OCI-LY1 (cell line): ENCODE measurements at regions not wholly inside any gene's neighbourhood (a gene's known extent, or its start where the extent isn't known, plus 50 kb on each side); places are given as distances from the start of the nearest gene placed in this dataset.

Experiments
- H2AFZ ChIP-seq: fragments of 200-600 bp; sonication (generic), shearing (Covaris generic); 2 replicates; pipeline ENCODE4 v1.6.0; 2014; ENCODE audit warnings: antibody characterized with exemption, mild to moderate bottlenecking, low read length
- H3F3A ChIP-seq: fragments of 200-600 bp; sonication (generic), shearing (Covaris generic); 2 replicates; pipeline ENCODE4 v1.6.0; 2014; ENCODE audit warnings: mild to moderate bottlenecking, antibody characterized with exemption, low read length, moderate library complexity; ENCODE audit not compliant: insufficient read depth
- H3K27ac ChIP-seq: fragments of 200-600 bp; sonication (generic); 2 replicates; pipeline ENCODE4 v1.5.1; 2014; ENCODE audit warnings: low read length, mixed run types, mild to moderate bottlenecking, low read depth; ENCODE audit not compliant: poor library complexity, severe bottlenecking
- H3K27me3 ChIP-seq: fragments of 200-600 bp; sonication (generic); 2 replicates; pipeline ENCODE4 v1.6.0; 2014; ENCODE audit warnings: antibody characterized with exemption, mild to moderate bottlenecking, low read length, moderate library complexity; ENCODE audit not compliant: insufficient read depth
- H3K36me3 ChIP-seq: fragments of 200-600 bp; sonication (generic); 2 replicates; pipeline ENCODE4 v1.6.1; 2014; ENCODE audit warnings: mild to moderate bottlenecking, antibody characterized with exemption, low read length, moderate library complexity, mixed read lengths; ENCODE audit not compliant: insufficient read depth
- H3K4me1 ChIP-seq: fragments of 200-600 bp; sonication (generic); 2 replicates; pipeline ENCODE4 v1.5.1; 2014; ENCODE audit warnings: mild to moderate bottlenecking, low read length, moderate library complexity; ENCODE audit not compliant: insufficient read depth, severe bottlenecking
- H3K4me2 ChIP-seq: fragments of 200-600 bp; sonication (generic), shearing (Covaris generic); 2 replicates; pipeline ENCODE4 v1.6.1; 2014; ENCODE audit warnings: low read length
- H3K4me3 ChIP-seq: fragments of 200-600 bp; sonication (generic); 2 replicates; pipeline ENCODE4 v1.5.1; 2014; ENCODE audit warnings: low read length, low read depth, mild to moderate bottlenecking, mixed read lengths; ENCODE audit not compliant: poor library complexity, severe bottlenecking
- H3K79me2 ChIP-seq: fragments of 200-600 bp; shearing (Covaris generic); 2 replicates; pipeline ENCODE4 v1.6.1; 2016; ENCODE audit warnings: mixed run types, low read length, mixed read lengths; ENCODE audit not compliant: insufficient read depth
- H3K9ac ChIP-seq: fragments of 200-600 bp; sonication (generic), shearing (Covaris generic); 2 replicates; pipeline ENCODE4 v1.6.1; 2014; ENCODE audit warnings: mild to moderate bottlenecking, low read length, mixed read lengths
- H3K9me2 ChIP-seq: fragments of 200-600 bp; sonication (generic), shearing (Covaris generic); 2 replicates; pipeline ENCODE4 v1.6.1; 2014; ENCODE audit warnings: low read depth, mild to moderate bottlenecking, low read length, mixed read lengths
- H3K9me3 ChIP-seq: fragments of 200-600 bp; shearing (Covaris generic); 2 replicates; pipeline ENCODE4 v1.6.1; 2014; ENCODE audit warnings: low read length, mixed read lengths
- H4K20me1 ChIP-seq: fragments of 200-600 bp; sonication (generic), shearing (Covaris generic); 2 replicates; pipeline ENCODE4 v1.6.0; 2016; ENCODE audit warnings: mild to moderate bottlenecking, low read length; ENCODE audit not compliant: insufficient read depth
- EZH2 ChIP-seq: fragments of 200-600 bp; sonication (generic), shearing (Covaris generic); IDR thresholded peaks from 2 replicates; pipeline ENCODE4 v1.8.0; 2017; ENCODE audit warnings: borderline replicate concordance, mixed run types, mild to moderate bottlenecking, antibody characterized with exemption, low read length, moderate library complexity, mixed read lengths
- TF ChIP-seq, protein P1 (sequence below): fragments of 200-600 bp; sonication (generic), shearing (Covaris generic); IDR thresholded peaks from 2 replicates; pipeline ENCODE4 v1.5.1; 2017; ENCODE audit warnings: mild to moderate bottlenecking, antibody characterized with exemption, low read length, moderate library complexity, mixed read lengths

DNA sequence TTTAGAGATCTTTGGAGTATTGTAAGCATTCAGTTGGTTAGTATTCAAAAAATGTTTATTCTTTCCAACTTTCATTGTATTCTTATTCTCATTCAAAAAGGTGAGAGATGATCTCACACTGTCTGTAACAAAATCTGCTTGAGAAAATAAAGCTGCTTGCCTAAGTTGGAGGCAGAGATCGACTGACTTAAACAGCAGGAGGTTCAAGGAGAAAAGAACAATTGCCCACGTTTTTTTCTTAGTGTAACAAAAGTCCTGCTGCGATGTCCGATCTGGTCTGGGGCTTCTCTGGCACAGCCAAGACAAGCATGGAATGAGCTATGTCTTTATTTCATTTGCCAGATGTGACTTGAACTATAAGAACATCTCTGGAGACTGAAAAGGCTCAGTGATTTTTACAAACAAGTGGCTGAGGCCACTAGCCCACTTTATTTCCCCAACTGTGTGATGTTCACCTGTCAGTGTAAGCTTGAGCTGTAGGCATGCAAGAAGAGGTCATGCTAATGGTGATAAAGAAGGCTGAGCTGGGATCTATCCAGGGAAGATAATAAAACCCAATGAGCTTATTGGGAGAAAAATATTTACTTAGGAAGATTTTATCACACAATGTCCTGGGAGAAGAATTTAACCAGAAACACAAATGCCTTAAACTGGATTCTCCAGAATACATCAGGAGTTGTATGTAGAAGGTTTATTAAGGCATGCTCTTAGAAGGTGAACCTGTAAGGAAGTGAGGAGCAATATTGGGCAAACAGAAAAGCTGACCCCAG, 580.1 kb upstream of the BTBD3 start:
- Histone ChIP-seq H2AFZ (no peak overlapping the region), H3K9me3 (no peaks in the 10 kb centered on the region), H3K4me1 (no peaks in the 10 kb centered on the region), H3K79me2 (no peaks in the 10 kb centered on the region), H3K27ac (no peak overlapping the region), H3K4me3 (no peak overlapping the region), H3K9me2 (no peaks in the 10 kb centered on the region), H3F3A (no peaks in the 10 kb centered on the region), H3K4me2 (no peak overlapping the region), H3K36me3 (no peaks in the 10 kb centered on the region), H3K9ac (no peak overlapping the region), H4K20me1 (no peaks in the 10 kb centered on the region), H3K27me3 (no peaks in the 10 kb centered on the region)
- TF ChIP-seq, protein P1, sequence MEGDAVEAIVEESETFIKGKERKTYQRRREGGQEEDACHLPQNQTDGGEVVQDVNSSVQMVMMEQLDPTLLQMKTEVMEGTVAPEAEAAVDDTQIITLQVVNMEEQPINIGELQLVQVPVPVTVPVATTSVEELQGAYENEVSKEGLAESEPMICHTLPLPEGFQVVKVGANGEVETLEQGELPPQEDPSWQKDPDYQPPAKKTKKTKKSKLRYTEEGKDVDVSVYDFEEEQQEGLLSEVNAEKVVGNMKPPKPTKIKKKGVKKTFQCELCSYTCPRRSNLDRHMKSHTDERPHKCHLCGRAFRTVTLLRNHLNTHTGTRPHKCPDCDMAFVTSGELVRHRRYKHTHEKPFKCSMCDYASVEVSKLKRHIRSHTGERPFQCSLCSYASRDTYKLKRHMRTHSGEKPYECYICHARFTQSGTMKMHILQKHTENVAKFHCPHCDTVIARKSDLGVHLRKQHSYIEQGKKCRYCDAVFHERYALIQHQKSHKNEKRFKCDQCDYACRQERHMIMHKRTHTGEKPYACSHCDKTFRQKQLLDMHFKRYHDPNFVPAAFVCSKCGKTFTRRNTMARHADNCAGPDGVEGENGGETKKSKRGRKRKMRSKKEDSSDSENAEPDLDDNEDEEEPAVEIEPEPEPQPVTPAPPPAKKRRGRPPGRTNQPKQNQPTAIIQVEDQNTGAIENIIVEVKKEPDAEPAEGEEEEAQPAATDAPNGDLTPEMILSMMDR: no peak
- no peak for TF ChIP-seq EZH2

DNA sequence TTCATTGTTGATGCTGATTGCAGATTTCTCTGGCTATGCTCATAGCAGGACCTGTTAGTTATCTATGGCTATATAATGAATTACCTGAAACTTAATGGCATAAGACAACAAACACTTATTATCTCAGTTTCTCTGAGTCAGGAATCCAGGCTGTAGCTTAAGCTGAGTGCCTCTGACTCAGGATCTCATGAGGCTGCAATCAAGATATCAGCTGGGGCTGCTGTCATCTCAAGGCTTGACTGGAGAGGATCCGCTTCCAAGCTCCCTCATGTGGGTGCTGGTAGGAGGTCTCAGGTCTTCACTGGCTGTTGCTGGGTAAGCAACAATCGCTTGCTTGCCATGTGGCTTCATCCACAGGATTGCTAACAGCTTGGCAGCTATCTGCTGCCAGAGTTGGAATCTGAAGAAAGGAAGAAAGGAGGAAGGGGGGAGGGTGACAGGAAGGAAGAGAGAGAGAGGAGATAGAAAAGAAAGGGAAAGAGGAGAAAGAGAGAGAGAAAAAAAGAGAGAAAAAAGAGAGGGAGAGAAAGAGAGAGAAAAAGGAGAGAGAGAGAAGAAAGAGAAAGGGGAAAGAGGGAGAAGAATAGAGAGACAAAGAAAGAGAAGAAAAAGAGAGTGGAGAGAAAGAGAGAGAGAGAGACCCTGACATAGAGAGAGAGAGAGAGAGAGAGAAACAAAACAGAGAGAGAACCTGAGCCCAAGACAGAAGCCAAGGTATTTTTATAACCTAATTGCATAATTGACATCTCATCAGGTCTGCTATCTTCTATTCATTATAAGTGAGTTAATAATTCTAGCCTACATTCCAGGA, 579.0 kb upstream of the BTBD3 start:
- Histone ChIP-seq H3K79me2 (no peaks in the 10 kb centered on the region), H3K9ac (no peak overlapping the region), H3K36me3 (no peaks in the 10 kb centered on the region), H2AFZ (no peak overlapping the region), H3K27ac (no peak overlapping the region), H3K4me2 (no peak overlapping the region), H3K9me3 (no peaks in the 10 kb centered on the region), H3K4me1 (no peaks in the 10 kb centered on the region), H3K27me3 (no peaks in the 10 kb centered on the region), H3F3A (no peaks in the 10 kb centered on the region), H4K20me1 (no peaks in the 10 kb centered on the region), H3K4me3 (no peak overlapping the region), H3K9me2 (no peaks in the 10 kb centered on the region)
- TF ChIP-seq EZH2: no peak
- TF ChIP-seq, protein P1: no peak

DNA sequence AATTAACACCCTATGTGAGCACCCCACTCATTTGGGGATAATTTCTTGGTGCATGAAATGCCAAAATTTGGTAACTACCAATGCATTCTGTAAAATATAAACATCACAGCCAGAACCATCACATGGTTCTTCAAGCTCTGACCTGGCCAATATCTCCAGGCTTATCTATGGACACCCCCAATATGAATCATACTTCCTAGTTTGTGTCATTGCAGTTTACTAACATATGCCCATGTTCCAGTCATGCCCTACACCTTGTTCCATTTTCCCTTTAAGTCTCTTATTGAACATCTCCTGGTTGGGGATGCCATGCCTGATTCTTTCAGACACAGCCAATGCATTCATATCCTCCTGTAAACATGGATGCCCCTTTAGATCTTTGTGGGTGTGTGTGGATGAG, 572.8 kb upstream of the BTBD3 start:
- no peaks in the 10 kb centered on the region for H4K20me1 ChIP-seq
- no peak overlapping the region for H3K4me2 ChIP-seq
- no peaks in the 10 kb centered on the region for H3K9me3 ChIP-seq
- H3K79me2 ChIP-seq: no peaks in the 10 kb centered on the region
- H3K9ac ChIP-seq: no peak overlapping the region
- no peak overlapping the region for H3K27ac ChIP-seq
- no peaks in the 10 kb centered on the region for H3K36me3 ChIP-seq
- H3K4me3 ChIP-seq: no peak overlapping the region
- H3K4me1 ChIP-seq: no peaks in the 10 kb centered on the region
- H3K9me2 ChIP-seq: no peaks in the 10 kb centered on the region
- TF ChIP-seq, protein P1: no peak
- TF ChIP-seq EZH2: no peak
- H3K27me3 ChIP-seq: no peaks in the 10 kb centered on the region
- H3F3A ChIP-seq: no peaks in the 10 kb centered on the region
- H2AFZ ChIP-seq: no peak overlapping the region
